ENCODE measurements at regions not wholly inside any gene's neighbourhood (a gene's known extent, or its start where the extent isn't known, plus 50 kb on each side); places are given as distances from the start of the nearest gene placed in this dataset.

GRCh38 chr6:4212588-4212987, 77.2 kb upstream of the ECI2 start:
- TF ChIP-seq POLR2A (IDR thresholded peaks at IDR 0.05; ENCODE audit: low read depth, low read length) (no peak), POLR2AphosphoS5 (IDR thresholded peaks at IDR 0.05; ENCODE audit: low read depth, low read length) (no peak), SPI1 (IDR thresholded peaks at IDR 0.05; ENCODE audit: low read depth, low read length) (no peak), PAX5 (IDR thresholded peaks at IDR 0.05; ENCODE audit: insufficient read depth, low read length, severe bottlenecking) (no peak)

Measured in GM12891 (cell line).